Esophagus squamous epithelium (tissue), 4 donors: ENCODE measurements at regions not wholly inside any gene's neighbourhood (a gene's known extent, or its start where the extent isn't known, plus 50 kb on each side); places are given as distances from the start of the nearest gene placed in this dataset.

Experiments used
- CTCF ChIP-seq, 6 experiments: fragments of 450-650 bp in 4 of 6; fragments of 200-600 bp in 2 of 6; sonication (generic) in 2 of 6; IDR thresholded peaks; one replicate each; pipeline ENCODE4 v1.5.1; 2016 to 2019; ENCODE audit warnings: antibody characterized with exemption in 6 of 6, mild to moderate bottlenecking in 4 of 6, moderate library complexity in 4 of 6
- POLR2A ChIP-seq, 4 donors: fragments of 450-650 bp; IDR thresholded peaks; one replicate each; pipeline ENCODE4 v1.6.1; 2017; ENCODE audit warnings: antibody characterized with exemption in 4 of 4, mild to moderate bottlenecking in 4 of 4, moderate library complexity in 3 of 4

- no peak for TF ChIP-seq POLR2A (IDR thresholded peaks at IDR 0.05)
- TF ChIP-seq CTCF (IDR thresholded peaks at IDR 0.05), result no peak
Measured at GRCh38 chr18:43830947-43831346, 553.7 kb upstream of the SYT4 start.
